Stimulated activated memory B cell treated with anti-CD40 and anti-IgM and Interleukin-4, amounts not matched to agents 10 μg/mL and 1 μg/mL and 100 μg/mL, for 72 hours (primary cell): ENCODE measurements at regions not wholly inside any gene's neighbourhood (a gene's known extent, or its start where the extent isn't known, plus 50 kb on each side); places are given as distances from the start of the nearest gene placed in this dataset.

Source experiments
- ATAC-seq: fragments of 150-1000 bp; cut with Tn5 transposase; 2 replicates; pipeline ENCODE4 v1.10.0; 2021
- H3K27ac Mint-ChIP-seq: one replicate; pipeline ENCODE4 v1.8.0; 2022; ENCODE audit warnings: mild to moderate bottlenecking, mixed read lengths
- H3K27me3 Mint-ChIP-seq: one replicate; pipeline ENCODE4 v1.8.0; 2022; ENCODE audit warnings: mixed read lengths
- H3K36me3 Mint-ChIP-seq: one replicate; pipeline ENCODE4 v1.8.0; 2022; ENCODE audit warnings: mixed read lengths
- H3K4me1 Mint-ChIP-seq: one replicate; pipeline ENCODE4 v1.8.0; 2022; ENCODE audit warnings: mixed read lengths
- H3K4me3 Mint-ChIP-seq: one replicate; pipeline ENCODE4 v1.8.0; 2022; ENCODE audit warnings: mild to moderate bottlenecking, moderate library complexity, mixed read lengths
- H3K9me3 Mint-ChIP-seq: one replicate; pipeline ENCODE4 v1.8.0; 2022; ENCODE audit warnings: mixed read lengths

DNA sequence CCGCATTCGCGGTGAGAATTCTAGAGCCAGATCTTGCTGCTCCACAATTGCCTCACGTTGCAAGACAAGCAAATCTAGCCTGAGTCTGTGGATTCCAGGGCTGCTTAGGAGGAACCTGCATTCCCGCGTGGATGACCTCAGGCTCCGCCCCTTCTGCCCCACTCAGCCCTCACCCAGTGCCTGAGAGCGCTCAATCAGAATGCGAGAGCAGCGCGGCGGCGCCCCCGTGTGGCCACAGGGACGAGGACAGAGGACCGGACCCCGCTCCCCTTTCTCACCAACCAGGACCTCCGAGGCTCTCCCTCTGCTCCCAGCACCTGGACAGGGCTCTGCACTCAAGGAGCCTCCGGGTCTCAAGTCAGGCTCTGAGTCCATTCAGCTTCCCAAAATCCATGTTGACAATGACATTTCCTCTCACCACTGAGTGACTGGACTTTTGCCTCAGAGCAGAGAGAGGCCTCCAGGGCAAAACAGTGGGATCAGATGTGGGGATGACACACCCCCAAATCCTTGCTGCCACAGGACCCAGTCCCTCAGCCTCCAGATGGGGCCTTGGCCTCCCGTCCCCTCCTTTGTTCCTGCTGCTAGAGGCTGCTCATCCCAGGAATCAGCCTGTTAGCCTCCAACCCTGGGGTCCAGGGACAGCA lies 52.0 kb downstream of the RPP21 start:
- H3K27ac Mint-ChIP-seq = no peak overlapping the region
- H3K9me3 Mint-ChIP-seq = no peaks in the 10 kb centered on the region

GRCh38 chr6:30397697-30398096 lies 52.7 kb downstream of the RPP21 start:
- Mint-ChIP-seq H3K9me3 (no peaks in the 10 kb centered on the region), H3K27ac (no peak overlapping the region), H3K4me1 (peaks cover 8% of the 10 kb centered on the region), H3K36me3 (no peaks in the 10 kb centered on the region), H3K27me3 (peaks cover 59% of the 10 kb centered on the region), H3K4me3 (no peak overlapping the region)
- no peak for ATAC-seq

More for the DNA sequence above, 52.0 kb downstream of the RPP21 start:
- Mint-ChIP-seq H3K36me3 (no peaks in the 10 kb centered on the region), H3K27me3 (peaks cover 59% of the 10 kb centered on the region), H3K4me3 (no peak overlapping the region), H3K4me1 (peaks cover 8% of the 10 kb centered on the region)
- ATAC-seq = peak; percentile 94

DNA sequence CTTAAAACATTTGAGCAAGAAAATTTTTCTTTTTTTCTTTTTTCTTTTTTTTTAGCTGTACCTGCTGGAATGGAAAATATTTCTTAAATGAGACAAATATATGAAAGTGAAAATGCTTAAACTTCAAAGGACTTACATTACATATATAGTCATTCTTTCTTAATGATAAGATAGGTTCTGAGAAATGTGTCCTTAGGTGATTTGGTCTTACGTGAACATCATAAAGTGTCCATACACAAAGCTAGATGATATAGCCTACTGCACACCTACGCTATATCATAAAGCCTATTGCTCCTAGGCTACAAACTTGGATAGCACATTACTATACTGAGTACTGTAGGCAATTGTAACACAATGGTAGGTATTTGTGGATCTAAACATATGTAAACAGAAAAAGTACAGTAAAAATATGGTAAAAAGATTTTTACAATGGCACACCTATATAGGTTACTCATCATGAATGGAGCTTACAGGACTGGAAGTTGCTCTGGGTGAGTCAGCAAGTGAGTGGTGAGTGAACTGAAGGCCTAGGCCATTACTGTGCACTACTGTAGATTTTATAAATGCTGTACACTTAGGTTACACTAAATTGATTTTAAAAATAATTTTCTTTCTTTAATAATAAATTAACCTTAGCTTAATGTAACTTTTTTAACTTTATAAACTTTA lies 54.6 kb downstream of the RPP21 start:
- H3K9me3 Mint-ChIP-seq = no peaks in the 10 kb centered on the region
- no peak for ATAC-seq

GRCh38 chr6:30405934-30406333 lies 61.0 kb downstream of the RPP21 start:
- Mint-ChIP-seq H3K27ac (no peak overlapping the region), H3K27me3 (peaks cover 39% of the 10 kb centered on the region), H3K4me3 (no peak overlapping the region), H3K9me3 (peaks cover 6% of the 10 kb centered on the region), H3K4me1 (no peaks in the 10 kb centered on the region), H3K36me3 (no peaks in the 10 kb centered on the region)
- ATAC-seq = no peak

More for the DNA sequence above, 54.6 kb downstream of the RPP21 start:
- Mint-ChIP-seq H3K36me3 (no peaks in the 10 kb centered on the region), H3K27me3 (peaks cover 42% of the 10 kb centered on the region), H3K4me3 (no peak overlapping the region), H3K27ac (no peak overlapping the region), H3K4me1 (peaks cover 8% of the 10 kb centered on the region)

- Mint-ChIP-seq H3K27me3 (peaks cover 72% of the 10 kb centered on the region), H3K4me1 (peaks cover 8% of the 10 kb centered on the region), H3K36me3 (no peaks in the 10 kb centered on the region), H3K9me3 (peaks cover 6% of the 10 kb centered on the region), H3K27ac (no peak overlapping the region), H3K4me3 (no peak overlapping the region)
- ATAC-seq = no peak
These were observed 64.2 kb downstream of the RPP21 start for GRCh38 chr6:30409184-30409583.

DNA sequence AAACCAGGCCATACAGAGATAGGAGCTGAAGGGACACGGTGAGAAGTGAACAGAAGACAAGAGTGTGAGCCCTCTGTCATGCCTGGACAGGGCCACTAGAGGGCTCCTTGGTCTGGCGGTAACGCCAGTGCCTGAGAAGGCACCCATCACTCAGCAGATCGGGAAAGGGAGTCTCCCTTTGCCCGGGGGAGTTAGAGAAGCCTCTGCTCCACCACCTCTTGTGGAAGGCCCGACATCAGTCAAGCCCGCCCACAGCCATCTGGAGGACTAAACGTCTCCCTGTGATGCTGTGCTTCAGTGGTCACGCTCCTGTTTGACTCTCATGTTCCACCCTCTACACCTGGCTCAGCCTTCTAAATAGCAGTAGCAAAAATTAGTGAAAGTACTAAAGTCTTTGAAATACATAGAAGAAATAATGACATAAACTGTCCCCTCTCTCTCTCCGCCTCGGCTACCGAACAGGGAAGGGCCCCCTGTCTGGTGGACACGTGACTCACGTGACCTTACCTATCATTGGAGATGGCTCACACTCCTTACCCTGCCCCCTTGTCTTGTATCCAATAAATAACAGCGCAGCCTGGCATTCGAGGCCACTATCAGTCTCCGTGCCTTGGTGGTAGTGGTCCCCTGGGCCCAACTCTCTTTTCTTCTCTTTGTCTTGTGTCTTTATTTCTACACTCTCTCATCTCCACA lies 66.7 kb downstream of the RPP21 start:
- H3K27ac Mint-ChIP-seq = no peak overlapping the region
- H3K36me3 Mint-ChIP-seq = no peaks in the 10 kb centered on the region
- H3K4me3 Mint-ChIP-seq = no peak overlapping the region
- H3K4me1 Mint-ChIP-seq = peaks cover 8% of the 10 kb centered on the region
- peaks cover 74% of the 10 kb centered on the region for H3K27me3 Mint-ChIP-seq
- no peak for ATAC-seq
- H3K9me3 Mint-ChIP-seq = peaks cover 6% of the 10 kb centered on the region

GRCh38 chr6:30418448-30418847 lies 70.9 kb upstream of the HLA-E start:
- H3K9me3 Mint-ChIP-seq = no peaks in the 10 kb centered on the region
- no peak overlapping the region for H3K27ac Mint-ChIP-seq
- H3K4me3 Mint-ChIP-seq = no peak overlapping the region
- H3K36me3 Mint-ChIP-seq = no peaks in the 10 kb centered on the region
- no peaks in the 10 kb centered on the region for H3K4me1 Mint-ChIP-seq
- no peak for ATAC-seq
- peaks cover 61% of the 10 kb centered on the region for H3K27me3 Mint-ChIP-seq

DNA sequence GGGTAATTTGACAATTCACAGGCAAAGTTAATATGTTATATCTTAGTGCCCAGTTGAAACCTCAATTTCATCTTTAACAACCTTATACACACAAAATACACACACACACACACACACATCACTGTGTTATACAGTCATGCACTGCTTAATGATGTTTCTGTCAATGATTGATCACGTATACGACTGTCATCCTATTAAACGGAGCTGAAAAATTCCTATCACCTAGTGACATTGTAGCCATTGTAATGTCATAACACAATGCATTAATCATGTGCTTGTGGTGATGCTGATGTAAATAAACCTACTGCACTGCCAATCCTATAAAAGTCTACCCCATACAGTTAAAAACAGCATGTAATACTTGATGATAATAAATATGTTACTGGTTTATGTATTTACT lies 64.8 kb upstream of the HLA-E start:
- peaks cover 65% of the 10 kb centered on the region for H3K27me3 Mint-ChIP-seq
- H3K9me3 Mint-ChIP-seq = peaks cover 5% of the 10 kb centered on the region
- no peaks in the 10 kb centered on the region for H3K4me1 Mint-ChIP-seq
- no peak for ATAC-seq
- H3K36me3 Mint-ChIP-seq = no peaks in the 10 kb centered on the region
- no peak overlapping the region for H3K27ac Mint-ChIP-seq
- H3K4me3 Mint-ChIP-seq = no peak overlapping the region
